ENCODE measurements at regions not wholly inside any gene's neighbourhood (a gene's known extent, or its start where the extent isn't known, plus 50 kb on each side); places are given as distances from the start of the nearest gene placed in this dataset.

GRCh38 chr16:64778777-64779176 lies 343.1 kb downstream of the CDH11 start:
- Histone ChIP-seq H3K4me3 (replicated peaks; ENCODE audit: insufficient read depth, low read length) (no peak overlapping the region), H3K27me3 (ENCODE audit: insufficient read depth, poor library complexity, severe bottlenecking) (no peaks in the 10 kb centered on the region), H3K27ac (replicated peaks) (no peak overlapping the region)
- no peak for TF ChIP-seq GABPA (IDR thresholded peaks at IDR 0.05; ENCODE audit: low read depth)
- TF ChIP-seq REST (IDR thresholded peaks at IDR 0.05; ENCODE audit: insufficient replicate concordance, low read depth): no peak
- no peak for DNase-seq (ENCODE audit: low read depth in 1 of 2, low spot score in 1 of 2)

GRCh38 chr16:64773638-64774037 lies 348.2 kb downstream of the CDH11 start:
- DNase-seq (ENCODE audit: low read depth in 1 of 2, low spot score in 1 of 2): no peak
- no peak overlapping the region for H3K27ac ChIP-seq (replicated peaks)
- TF ChIP-seq POLR2AphosphoS5 (IDR thresholded peaks at IDR 0.05; ENCODE audit: low read depth) (no peak), SPI1 (IDR thresholded peaks at IDR 0.05; ENCODE audit: borderline replicate concordance, low read depth) (no peak), GABPA (IDR thresholded peaks at IDR 0.05; ENCODE audit: low read depth) (no peak), REST (IDR thresholded peaks at IDR 0.05; ENCODE audit: insufficient replicate concordance, low read depth) (no peak), CTCF (IDR thresholded peaks at IDR 0.05; ENCODE audit: insufficient read depth, low read length) (no peak)
- no peak overlapping the region for H3K4me3 ChIP-seq (replicated peaks; ENCODE audit: insufficient read depth, low read length)
- no peaks in the 10 kb centered on the region for H3K27me3 ChIP-seq (ENCODE audit: insufficient read depth, poor library complexity, severe bottlenecking)

- no peaks in the 10 kb centered on the region for H3K27me3 ChIP-seq (ENCODE audit: insufficient read depth, poor library complexity, severe bottlenecking)
- no peak overlapping the region for H3K4me3 ChIP-seq (replicated peaks; ENCODE audit: insufficient read depth, low read length)
- DNase-seq (ENCODE audit: low read depth in 1 of 2, low spot score in 1 of 2): no peak
- TF ChIP-seq POLR2AphosphoS5 (IDR thresholded peaks at IDR 0.05; ENCODE audit: low read depth): no peak
- no peak for TF ChIP-seq SPI1 (IDR thresholded peaks at IDR 0.05; ENCODE audit: borderline replicate concordance, low read depth)
- no peak for TF ChIP-seq GABPA (IDR thresholded peaks at IDR 0.05; ENCODE audit: low read depth)
- no peak for TF ChIP-seq REST (IDR thresholded peaks at IDR 0.05; ENCODE audit: insufficient replicate concordance, low read depth)
- no peak for TF ChIP-seq CTCF (IDR thresholded peaks at IDR 0.05; ENCODE audit: insufficient read depth, low read length)
- no peak overlapping the region for H3K27ac ChIP-seq (replicated peaks)
These were observed 348.7 kb downstream of the CDH11 start for GRCh38 chr16:64773184-64773583.

- Histone ChIP-seq H3K4me3 (replicated peaks; ENCODE audit: insufficient read depth, low read length) (no peak overlapping the region), H3K27ac (replicated peaks) (no peak overlapping the region), H3K27me3 (ENCODE audit: insufficient read depth, poor library complexity, severe bottlenecking) (no peaks in the 10 kb centered on the region)
- no peak for TF ChIP-seq GABPA (IDR thresholded peaks at IDR 0.05; ENCODE audit: low read depth)
- no peak for DNase-seq (ENCODE audit: low read depth in 1 of 2, low spot score in 1 of 2)
These were observed 350.6 kb downstream of the CDH11 start for GRCh38 chr16:64771273-64771672.

All from HL-60 (cell line).